ENCODE measurements at regions not wholly inside any gene's neighbourhood (a gene's known extent, or its start where the extent isn't known, plus 50 kb on each side); places are given as distances from the start of the nearest gene placed in this dataset.
"Not testable (repeated sequence)": the region's sequence is repeated elsewhere in the genome, so short reads cannot be mapped to it uniquely, and the experiment has no call there.

DNA sequence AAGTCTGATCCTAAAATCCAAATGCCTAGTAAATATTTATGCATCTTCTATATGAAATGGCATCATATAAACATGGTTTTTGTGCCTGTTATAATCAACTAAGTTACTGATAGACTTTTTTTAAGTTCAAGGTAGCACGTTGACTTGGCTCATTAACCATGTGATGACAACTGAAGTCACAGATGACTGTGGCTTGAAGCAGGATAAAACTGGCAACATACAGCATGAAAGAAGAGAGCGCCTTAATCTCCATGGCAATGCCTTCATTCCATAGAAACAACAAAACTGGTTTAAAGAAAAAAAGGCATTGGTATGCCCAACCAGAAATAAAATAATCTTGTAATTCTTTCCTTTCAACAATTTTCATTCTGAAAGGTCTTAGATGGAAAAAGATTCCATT, 188.9 kb upstream of the CDK1 start:
- DNase-seq (ENCODE audit: low read depth), result no peak
- in situ Hi-C loops (cut with HindIII; ENCODE audit: low pct_unique_long_range_greater_than_20kb, low sequenced_read_pairs), result no loop called here

DNA sequence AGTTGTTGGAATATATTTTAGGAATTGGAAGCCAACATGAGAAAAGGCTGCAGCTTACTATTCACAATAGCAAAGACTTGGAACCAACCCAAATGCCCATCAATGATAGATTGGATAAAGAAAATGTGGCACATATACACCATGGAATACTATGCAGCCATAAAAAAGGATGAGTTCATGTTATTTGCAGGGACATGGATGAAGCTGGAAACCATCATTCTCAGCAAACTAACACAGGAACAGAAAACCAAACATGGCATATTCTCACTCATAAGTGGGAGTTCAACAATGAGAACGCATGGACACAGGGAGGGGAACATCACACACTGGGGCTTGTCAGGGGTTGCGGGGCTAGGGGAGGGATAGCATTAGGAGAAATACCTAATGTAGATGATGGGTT, 192.1 kb upstream of the ANK3 start:
- in situ Hi-C loops (cut with HindIII; ENCODE audit: low pct_unique_long_range_greater_than_20kb, low sequenced_read_pairs); DNase-seq (ENCODE audit: low read depth): not testable (repeated sequence)

DNA sequence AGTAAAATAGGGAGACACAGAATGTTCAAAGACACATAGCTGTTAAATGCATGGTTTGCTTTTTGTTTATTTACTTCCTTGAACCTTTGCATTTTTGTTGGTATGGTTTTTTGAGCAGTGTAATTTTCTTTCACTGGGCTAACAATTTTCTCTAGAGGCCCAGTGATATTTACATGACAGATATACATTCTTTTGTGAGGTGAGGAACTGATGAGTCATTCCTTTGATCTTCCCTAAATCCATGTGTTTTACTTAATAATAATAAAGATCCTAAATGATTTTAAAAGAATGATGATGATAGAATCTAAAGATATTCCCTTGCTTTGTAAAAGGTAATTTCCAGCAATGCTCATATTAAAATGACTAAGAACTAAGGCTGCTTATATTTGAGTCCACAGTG, 188.5 kb upstream of the ANK3 start:
- in situ Hi-C loops (cut with HindIII; ENCODE audit: low pct_unique_long_range_greater_than_20kb, low sequenced_read_pairs), result no loop called here

DNA sequence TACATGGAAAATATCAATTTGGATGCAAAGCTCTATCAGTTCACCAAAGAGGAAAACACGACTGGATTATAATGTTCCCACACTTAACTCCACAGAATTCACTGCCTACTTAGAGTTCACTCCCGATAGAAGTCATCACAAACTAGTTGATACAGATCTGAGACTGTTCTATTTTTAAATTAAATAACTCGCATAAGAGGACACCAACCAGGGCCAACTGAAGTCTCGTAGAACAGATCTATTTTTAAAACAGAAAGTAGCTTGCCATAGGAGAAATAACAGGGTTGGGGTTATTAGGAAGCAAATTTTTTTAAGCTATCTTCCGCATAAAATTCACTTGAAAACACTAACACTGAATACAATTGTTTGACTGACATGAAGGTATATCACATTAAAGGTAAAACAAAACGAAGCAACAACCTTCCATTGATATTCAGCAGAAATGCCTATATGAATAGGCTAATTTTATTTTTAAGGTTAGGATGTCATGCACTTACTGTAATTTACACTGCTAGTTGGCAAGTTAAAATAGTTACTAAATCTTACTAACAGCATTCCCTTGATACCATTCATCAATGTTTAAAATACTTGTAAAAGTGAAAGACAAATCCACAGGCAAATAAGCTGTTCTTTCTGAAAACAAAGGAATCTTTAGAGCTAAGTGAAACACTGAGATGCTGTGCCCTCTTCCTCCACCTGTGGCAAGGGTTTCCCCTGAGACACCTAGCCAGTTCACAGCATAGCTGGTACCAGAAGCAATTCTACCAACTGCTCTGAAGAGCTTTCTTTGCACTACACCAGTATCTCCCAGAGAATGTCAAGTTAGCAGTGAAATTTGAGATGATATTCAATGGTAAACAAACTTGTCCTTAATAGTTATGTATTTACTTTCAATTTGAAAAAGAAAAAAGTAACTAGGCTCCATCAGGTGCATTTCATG, 186.7 kb upstream of the ANK3 start:
- no peak for DNase-seq (ENCODE audit: low read depth)
- in situ Hi-C loops (cut with HindIII; ENCODE audit: low pct_unique_long_range_greater_than_20kb, low sequenced_read_pairs), result no loop called here

More for the DNA sequence above, 188.5 kb upstream of the ANK3 start:
- DNase-seq (ENCODE audit: low read depth), result no peak

DNA sequence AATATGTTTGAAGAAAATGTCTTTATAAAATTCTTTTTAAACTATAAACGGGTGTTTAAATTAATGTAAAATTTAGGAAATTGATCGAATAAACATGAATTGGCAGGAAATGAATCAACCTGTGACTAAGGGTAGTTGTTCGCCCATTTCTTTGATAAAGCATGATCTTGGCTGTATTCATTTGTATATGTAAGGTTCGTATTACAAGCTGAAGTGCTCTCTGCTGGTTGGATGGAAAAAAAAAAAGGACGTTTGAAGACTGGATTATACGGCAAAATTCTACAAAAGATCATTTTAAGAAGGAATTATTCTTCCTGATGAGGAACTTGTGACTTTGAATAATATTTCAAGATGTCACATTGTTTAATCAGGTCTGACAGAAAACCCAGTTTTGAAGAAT, 185.4 kb upstream of the ANK3 start:
- DNase-seq (ENCODE audit: low read depth), result no peak
- in situ Hi-C loops (cut with HindIII; ENCODE audit: low pct_unique_long_range_greater_than_20kb, low sequenced_read_pairs), result no loop called here

DNA sequence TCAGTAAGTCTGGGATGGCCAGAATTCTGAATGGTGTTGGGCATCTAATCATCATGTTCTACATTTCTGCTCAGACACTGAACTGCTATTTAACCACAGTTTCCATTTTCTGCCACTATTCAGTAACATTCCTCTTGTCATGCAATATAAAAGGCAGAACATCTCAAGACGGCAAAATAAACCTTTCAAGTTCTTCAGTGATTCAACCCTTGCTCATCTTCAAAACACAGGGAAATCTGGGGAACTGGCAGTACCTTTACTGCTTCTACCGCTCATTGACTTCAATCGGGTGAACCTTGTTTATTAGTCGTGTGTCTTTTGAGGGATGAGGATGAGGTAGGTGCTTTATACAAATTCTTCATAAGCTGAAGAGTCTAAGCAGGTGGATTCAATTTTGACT, 184.7 kb upstream of the ANK3 start:
- in situ Hi-C loops (cut with HindIII; ENCODE audit: low pct_unique_long_range_greater_than_20kb, low sequenced_read_pairs), result no loop called here
- DNase-seq (ENCODE audit: low read depth), result no peak

DNA sequence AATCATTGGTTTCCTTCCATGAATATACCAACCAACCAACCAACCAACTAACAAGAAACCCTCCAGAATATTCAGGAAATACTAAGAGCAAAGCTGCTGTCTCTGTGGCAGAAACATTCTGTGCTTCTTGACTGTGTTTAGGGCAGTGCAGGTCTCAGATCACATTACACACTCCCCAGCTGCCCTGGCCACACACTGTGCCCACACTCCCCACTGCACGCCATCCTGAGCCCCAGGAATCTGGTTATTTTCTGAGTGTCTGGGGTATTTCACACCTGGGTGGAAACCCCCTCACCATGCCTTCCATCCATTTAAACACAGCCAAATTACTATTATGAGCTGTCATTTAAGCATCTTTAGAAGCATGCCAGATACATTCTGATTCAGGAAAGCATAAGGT, 183.7 kb upstream of the ANK3 start:
- DNase-seq (ENCODE audit: low read depth), result no peak
- in situ Hi-C loops (cut with HindIII; ENCODE audit: low pct_unique_long_range_greater_than_20kb, low sequenced_read_pairs), result no loop called here

DNA sequence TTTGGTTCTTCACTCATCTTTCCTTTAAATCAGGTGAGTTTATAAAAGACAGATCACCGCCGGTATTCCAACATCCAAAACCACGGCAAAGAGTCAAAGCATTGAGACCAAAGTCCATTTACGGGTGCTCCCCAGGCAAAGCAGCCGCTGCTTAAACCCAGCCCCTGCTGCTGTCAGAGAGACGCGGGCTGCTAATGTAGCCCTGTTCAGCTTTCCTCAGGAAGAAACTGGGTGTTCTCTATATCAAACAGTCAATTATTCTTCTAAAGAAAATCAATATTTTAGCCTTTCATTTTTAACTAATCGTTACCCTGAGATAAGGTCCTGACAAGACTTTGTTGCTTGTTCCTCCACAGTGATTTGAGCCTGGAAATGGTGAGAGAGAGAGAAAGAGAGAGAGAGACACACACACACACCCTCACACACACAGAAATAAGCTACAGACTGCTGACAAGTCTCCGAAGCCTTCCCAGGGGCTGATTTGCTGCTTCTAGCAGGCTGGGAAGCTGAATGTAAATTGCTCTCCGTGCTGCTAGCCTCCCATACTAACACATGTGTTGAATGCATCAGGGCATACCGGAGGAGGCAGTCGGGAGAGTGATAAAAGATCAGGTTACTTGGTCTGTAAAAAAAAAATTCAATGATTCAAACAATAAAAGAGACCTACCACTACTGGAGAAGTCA, 183.0 kb upstream of the ANK3 start:
- in situ Hi-C loops (cut with HindIII; ENCODE audit: low pct_unique_long_range_greater_than_20kb, low sequenced_read_pairs), result no loop called here
- DNase-seq (ENCODE audit: low read depth), result no peak

DNA sequence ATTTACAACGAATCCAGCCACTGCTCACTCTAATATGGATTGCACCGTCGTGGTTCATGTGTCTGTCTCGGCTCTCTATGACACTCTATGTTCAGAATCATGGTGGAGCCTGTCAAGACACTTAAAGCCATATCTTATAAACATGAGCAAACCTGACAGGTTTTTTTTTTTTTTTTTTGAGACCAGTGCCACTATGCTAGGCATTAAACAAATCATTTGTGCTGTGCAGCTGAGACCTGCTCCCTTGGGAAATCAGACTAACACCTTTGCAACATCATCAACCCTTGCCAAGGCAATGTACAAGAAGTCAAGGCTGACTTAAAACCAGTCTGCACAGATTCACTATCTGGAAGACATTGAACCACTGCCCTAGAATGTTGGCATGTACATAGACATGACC, 181.2 kb upstream of the ANK3 start:
- DNase-seq (ENCODE audit: low read depth), result no peak
- in situ Hi-C loops (cut with HindIII; ENCODE audit: low pct_unique_long_range_greater_than_20kb, low sequenced_read_pairs), result no loop called here

DNA sequence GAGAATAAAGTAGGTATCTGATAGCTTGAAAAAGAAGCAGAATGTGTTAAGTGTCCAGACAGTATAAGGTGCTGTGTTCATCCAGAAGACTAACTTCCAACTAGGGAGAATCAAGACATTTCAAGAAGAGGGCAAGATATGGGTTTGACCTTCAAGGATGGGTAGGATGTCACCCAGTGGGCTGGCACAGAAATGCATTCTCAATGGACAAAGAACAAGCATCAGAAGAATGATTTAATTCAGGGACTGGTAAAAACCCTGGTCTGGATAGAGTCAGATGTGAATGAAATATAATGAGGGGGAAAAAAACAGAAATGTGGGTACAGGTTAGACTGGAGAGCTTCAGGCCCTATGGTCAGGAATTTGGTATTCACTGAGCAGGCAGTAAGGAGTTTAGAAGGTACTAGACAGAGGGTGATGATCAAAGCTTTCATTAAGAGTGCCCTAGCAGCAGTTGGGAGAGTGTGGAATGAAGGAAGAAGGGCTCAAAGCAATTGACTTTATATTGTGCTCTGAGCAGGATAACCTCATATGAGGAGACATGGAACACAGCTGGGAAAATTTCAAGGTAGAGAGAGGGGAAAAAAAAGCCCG, 180.7 kb upstream of the ANK3 start:
- in situ Hi-C loops (cut with HindIII; ENCODE audit: low pct_unique_long_range_greater_than_20kb, low sequenced_read_pairs), result no loop called here
- DNase-seq (ENCODE audit: low read depth), result no peak

DNA sequence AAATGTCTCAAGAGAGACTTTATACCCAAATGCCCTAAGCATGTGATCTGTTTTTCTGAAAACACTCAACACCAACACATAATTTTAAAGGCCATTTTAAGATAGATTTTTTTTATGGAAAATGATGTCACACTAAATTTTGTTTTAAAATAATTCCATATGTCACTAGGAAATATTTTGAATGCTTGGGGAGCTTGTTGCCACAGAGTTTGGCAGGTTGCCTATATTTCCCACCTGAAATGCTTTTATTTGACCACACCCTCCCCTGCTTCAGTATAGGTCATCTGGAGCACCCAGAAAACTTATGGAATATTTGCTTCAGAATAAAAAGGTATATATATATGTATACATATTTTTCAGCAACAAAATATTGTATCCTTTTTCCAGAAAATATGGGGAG, 180.0 kb upstream of the ANK3 start:
- no peak for DNase-seq (ENCODE audit: low read depth)
- in situ Hi-C loops (cut with HindIII; ENCODE audit: low pct_unique_long_range_greater_than_20kb, low sequenced_read_pairs), result no loop called here

DNA sequence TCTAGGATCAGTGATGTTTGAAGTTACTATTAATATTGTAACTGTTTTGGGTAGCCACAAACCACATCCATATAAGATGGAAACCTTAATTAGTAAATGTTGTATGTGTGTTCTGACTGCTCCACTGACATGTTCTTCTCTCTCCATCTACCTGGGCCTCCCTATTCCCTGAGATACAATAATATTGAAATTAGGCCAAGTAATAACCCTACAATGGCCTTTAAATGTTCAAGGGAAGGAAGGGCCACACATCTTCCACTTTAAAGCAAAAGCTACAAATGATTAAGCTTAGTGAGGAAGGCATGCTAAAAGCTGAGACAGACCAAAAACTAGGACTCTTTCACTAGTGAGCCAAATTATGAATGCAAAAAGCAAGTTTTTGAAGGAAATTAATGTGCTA, 176.4 kb upstream of the ANK3 start:
- in situ Hi-C loops (cut with HindIII; ENCODE audit: low pct_unique_long_range_greater_than_20kb, low sequenced_read_pairs), result no loop called here
- no peak for DNase-seq (ENCODE audit: low read depth)

DNA sequence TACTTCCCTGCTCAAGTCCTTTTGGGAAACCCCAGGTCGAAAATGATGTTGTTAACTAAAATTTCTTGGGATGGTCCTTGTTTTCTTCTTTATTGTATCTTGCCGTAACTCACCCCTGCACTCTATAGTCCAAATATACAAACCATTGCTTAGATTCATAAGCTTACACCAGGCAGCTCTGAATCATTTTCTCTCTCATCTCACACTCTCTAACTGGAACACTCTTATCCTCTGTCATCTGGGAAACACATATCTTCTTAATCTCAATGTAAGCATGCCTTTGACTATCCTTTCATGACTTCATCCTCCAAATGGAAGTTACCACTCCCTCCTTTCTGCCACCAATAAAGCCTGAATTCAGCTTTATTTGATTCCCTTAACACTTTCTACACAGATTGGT, 175.8 kb upstream of the ANK3 start:
- in situ Hi-C loops (cut with HindIII; ENCODE audit: low pct_unique_long_range_greater_than_20kb, low sequenced_read_pairs), result no loop called here
- DNase-seq (ENCODE audit: low read depth), result no peak

DNA sequence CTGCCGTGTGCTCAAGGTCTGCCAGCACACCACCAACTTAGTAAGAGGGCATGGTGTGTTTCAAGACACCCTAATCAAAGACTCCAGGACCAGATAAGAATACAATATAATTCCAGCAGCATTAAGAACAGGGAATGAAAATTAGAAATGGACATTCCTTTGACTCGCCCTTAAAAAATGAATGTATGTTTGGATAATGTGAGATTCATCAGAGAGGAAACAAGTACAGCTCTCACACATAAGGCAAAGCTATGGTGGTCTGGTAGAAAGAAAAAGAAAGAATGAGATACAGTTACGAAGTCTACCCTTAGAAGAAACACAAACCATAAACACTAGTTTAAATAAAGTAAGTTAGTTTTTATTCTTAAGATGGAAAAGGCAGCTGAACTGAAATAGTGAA, 174.8 kb upstream of the ANK3 start:
- in situ Hi-C loops (cut with HindIII; ENCODE audit: low pct_unique_long_range_greater_than_20kb, low sequenced_read_pairs), result no loop called here
- no peak for DNase-seq (ENCODE audit: low read depth)

DNA sequence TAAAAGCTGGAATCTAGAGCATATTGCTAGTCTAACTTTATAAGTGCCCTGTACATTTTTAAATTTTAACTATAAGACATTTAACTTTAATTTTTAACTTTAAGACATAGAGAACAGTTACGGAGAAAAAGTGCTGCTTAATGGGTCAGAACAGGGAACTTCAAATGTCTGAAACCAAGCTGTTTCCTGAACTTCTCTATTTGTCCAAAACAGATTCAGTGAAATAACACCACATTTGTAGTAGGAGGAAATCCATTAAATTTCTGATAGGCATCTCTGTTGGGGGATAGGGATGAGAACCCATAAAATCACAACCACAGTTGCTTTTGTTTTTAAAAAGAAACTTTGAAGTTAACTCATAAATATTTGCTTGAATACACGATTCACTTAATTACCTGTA, 170.8 kb upstream of the ANK3 start:
- in situ Hi-C loops (cut with HindIII; ENCODE audit: low pct_unique_long_range_greater_than_20kb, low sequenced_read_pairs), result no loop called here
- DNase-seq (ENCODE audit: low read depth), result no peak

DNA sequence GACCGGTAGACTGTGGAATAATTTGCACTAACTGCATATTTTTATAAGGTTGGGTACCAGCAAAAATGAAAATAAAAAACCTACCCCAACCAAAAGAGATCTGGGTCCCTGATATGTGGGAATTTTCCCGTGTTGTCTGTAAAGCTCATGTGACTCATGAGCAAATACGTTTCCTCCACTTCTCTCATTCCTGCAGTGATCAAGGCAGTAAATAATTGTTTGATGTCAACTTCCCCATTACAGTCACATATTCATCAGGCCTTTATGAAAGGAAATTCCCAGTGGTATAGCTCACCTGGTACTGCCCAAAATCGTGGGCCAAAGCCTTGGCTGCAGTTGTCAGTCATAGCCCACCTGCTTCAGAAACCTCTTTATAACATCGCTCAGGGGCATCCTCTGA, 166.0 kb upstream of the ANK3 start:
- in situ Hi-C loops (cut with HindIII; ENCODE audit: low pct_unique_long_range_greater_than_20kb, low sequenced_read_pairs), result no loop called here
- DNase-seq (ENCODE audit: low read depth), result no peak

DNA sequence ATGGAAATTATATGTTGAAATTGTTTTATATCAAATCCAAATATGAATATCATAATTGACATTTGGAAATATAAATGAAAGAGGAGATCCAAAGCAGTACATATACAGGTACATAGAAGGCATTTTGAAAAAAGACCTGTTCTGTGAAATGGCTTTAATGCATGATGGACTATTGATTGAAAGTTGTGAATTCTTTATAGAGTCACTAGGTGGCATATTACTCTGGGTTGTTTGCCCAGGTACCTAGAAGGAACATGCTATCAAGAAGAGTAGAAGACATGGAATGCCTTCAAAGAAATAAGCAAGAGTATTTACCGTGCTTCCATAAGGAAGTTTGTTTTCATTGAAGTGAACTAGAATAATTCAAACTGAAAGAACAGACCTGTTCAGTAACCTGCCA, 160.0 kb upstream of the ANK3 start:
- no peak for DNase-seq (ENCODE audit: low read depth)
- in situ Hi-C loops (cut with HindIII; ENCODE audit: low pct_unique_long_range_greater_than_20kb, low sequenced_read_pairs), result no loop called here

DNA sequence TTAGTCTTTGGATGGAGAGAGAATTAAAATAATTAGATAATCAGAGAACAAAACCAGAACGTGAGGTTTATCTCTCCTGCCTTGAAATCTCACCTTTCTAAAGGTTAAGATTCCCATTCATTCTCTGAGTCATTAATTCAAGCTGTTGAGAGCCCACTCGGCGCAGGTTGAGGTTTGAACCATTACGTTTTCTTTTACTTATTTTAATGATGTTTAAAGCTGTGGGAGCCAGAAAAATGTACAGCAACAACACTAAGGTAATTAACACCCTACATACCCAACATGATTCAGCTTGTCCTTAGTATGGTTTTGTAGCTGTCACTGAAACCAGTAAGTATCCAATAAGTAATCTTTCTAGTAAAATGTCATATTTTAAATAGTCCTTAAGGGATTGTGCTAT, 153.0 kb upstream of the ANK3 start:
- in situ Hi-C loops (cut with HindIII; ENCODE audit: low pct_unique_long_range_greater_than_20kb, low sequenced_read_pairs), result no loop called here
- no peak for DNase-seq (ENCODE audit: low read depth)

DNA sequence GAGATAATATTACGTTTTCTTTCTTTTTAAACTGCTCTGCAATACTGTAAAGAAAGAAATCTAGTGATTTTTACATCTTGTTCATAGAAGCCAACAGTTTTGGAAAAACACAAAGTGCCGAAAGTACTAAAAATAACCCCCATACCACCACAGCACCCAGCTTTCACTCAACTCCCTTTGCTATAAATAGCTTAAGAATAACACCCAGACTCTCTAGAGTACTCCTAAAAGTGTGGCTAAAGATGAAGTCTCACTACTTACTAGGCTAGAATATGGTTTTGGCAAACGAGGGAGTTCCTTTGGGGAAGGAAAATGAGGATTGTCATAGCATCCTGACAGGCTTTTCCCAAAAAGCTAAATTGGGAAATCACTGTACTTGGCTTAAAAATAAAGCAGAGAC, 151.8 kb upstream of the ANK3 start:
- no peak for DNase-seq (ENCODE audit: low read depth)
- in situ Hi-C loops (cut with HindIII; ENCODE audit: low pct_unique_long_range_greater_than_20kb, low sequenced_read_pairs), result no loop called here
